Ishikawa (cell line): ENCODE measurements at regions not wholly inside any gene's neighbourhood (a gene's known extent, or its start where the extent isn't known, plus 50 kb on each side); places are given as distances from the start of the nearest gene placed in this dataset.

Experiments
- CEBPB ChIP-seq: IDR thresholded peaks from 2 replicates; pipeline ENCODE4 v1.6.1; 2012
- CREB1 ChIP-seq: IDR thresholded peaks from 2 replicates; pipeline ENCODE4 v1.6.1; 2012; ENCODE audit warnings: low read depth
- EGR1 ChIP-seq: IDR thresholded peaks from 2 replicates; pipeline ENCODE4 v1.6.1; 2012
- EP300 ChIP-seq: IDR thresholded peaks from 2 replicates; pipeline ENCODE4 v1.6.1; 2012; ENCODE audit warnings: borderline replicate concordance
- FOXM1 ChIP-seq: IDR thresholded peaks from 2 replicates; pipeline ENCODE4 v1.6.1; 2012; ENCODE audit warnings: low read depth, borderline replicate concordance
- NFIC ChIP-seq: IDR thresholded peaks from 2 replicates; pipeline ENCODE4 v1.6.1; 2012
- RAD21 ChIP-seq: IDR thresholded peaks from 2 replicates; pipeline ENCODE4 v1.6.1; 2012; ENCODE audit warnings: low read depth
- REST ChIP-seq: IDR thresholded peaks from 2 replicates; pipeline ENCODE4 v1.6.1; 2012; ENCODE audit warnings: low read depth, mild to moderate bottlenecking
- TAF1 ChIP-seq: IDR thresholded peaks from 2 replicates; pipeline ENCODE4 v1.6.1; 2012; ENCODE audit warnings: low read depth, mild to moderate bottlenecking
- TCF12 ChIP-seq: IDR thresholded peaks from 2 replicates; pipeline ENCODE4 v1.6.1; 2012; ENCODE audit warnings: low read depth
- TEAD4 ChIP-seq: IDR thresholded peaks from 2 replicates; pipeline ENCODE4 v1.6.1; 2012
- USF1 ChIP-seq: IDR thresholded peaks from 2 replicates; pipeline ENCODE4 v1.6.1; 2012
- YY1 ChIP-seq: IDR thresholded peaks from 2 replicates; pipeline ENCODE4 v1.6.1; 2012; ENCODE audit warnings: low read depth
- ZBTB7A ChIP-seq: IDR thresholded peaks from 2 replicates; pipeline ENCODE4 v1.6.1; 2012; ENCODE audit warnings: low read depth
- TF ChIP-seq, protein P1 (sequence below): IDR thresholded peaks from 2 replicates; pipeline ENCODE4 v1.6.1; 2012

GRCh38 chr10:113497198-113497597, 55.7 kb upstream of the HABP2 start:
- TF ChIP-seq NFIC (no peak), TEAD4 (no peak), RAD21 (no peak), YY1 (no peak), CEBPB (no peak), CREB1 (no peak), ZBTB7A (no peak), REST (no peak), TAF1 (no peak), FOXM1 (no peak), EGR1 (no peak), USF1 (no peak), TCF12 (no peak), EP300 (no peak)
- TF ChIP-seq, protein P1, sequence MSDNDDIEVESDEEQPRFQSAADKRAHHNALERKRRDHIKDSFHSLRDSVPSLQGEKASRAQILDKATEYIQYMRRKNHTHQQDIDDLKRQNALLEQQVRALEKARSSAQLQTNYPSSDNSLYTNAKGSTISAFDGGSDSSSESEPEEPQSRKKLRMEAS, result no peak

GRCh38 chr10:113498997-113499396, 53.9 kb upstream of the HABP2 start:
- TF ChIP-seq USF1, result no peak
- no peak for TF ChIP-seq EGR1
- TF ChIP-seq TCF12, result no peak
- no peak for TF ChIP-seq REST
- no peak for TF ChIP-seq TAF1
- TF ChIP-seq, protein P1, result no peak
- TF ChIP-seq RAD21, result no peak
- no peak for TF ChIP-seq TEAD4
- no peak for TF ChIP-seq ZBTB7A
- no peak for TF ChIP-seq CREB1

DNA sequence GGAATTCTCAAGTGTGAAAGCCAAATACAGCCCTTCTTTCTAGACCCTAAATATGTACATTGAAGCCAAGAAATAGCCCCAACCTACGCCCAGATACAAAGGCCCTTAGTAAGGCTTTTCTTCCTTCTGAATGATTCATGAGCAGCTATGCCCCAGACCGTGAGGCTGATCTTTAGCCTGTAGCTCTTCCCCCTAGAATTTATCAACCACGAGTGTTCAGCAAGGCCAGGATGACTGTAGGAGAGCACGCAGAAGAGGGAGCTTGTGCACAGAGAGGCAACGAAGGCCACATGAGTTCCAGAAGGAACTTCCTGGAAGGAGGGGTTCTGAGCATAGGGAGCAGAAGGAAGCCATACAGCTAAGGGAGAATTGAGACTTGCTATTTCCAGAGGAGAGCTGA, 53.0 kb upstream of the HABP2 start:
- TF ChIP-seq TEAD4 (no peak), TCF12 (no peak), EP300 (no peak), REST (no peak), YY1 (no peak), CREB1 (no peak), CEBPB (no peak), ZBTB7A (no peak), FOXM1 (no peak), RAD21 (no peak), NFIC (no peak), EGR1 (no peak)
- TF ChIP-seq, protein P1, result no peak
